M059J (cell line): ENCODE measurements at regions not wholly inside any gene's neighbourhood (a gene's known extent, or its start where the extent isn't known, plus 50 kb on each side); places are given as distances from the start of the nearest gene placed in this dataset.
"Not testable (repeated sequence)": the region's sequence is repeated elsewhere in the genome, so short reads cannot be mapped to it uniquely, and the experiment has no call there.

Source experiments
- DNase-seq: peaks from one replicate; pipeline ENCODE4 v3.0.0-alpha.2; 2012; ENCODE audit warnings: low read depth

GRCh38 chr2:58516695-58517094 is 275.6 kb upstream of the FANCL start:
- DNase-seq: no peak

GRCh38 chr2:58515827-58516573 is 274.9 kb upstream of the FANCL start:
- DNase-seq: peak; percentile 5

GRCh38 chr2:58514252-58514651 is 273.1 kb upstream of the FANCL start:
- no peak for DNase-seq

GRCh38 chr2:58512878-58513277 is 271.8 kb upstream of the FANCL start:
- no peak for DNase-seq

GRCh38 chr2:58508006-58508405 is 266.9 kb upstream of the FANCL start:
- DNase-seq: no peak

- DNase-seq: no peak
These were observed 262.8 kb upstream of the FANCL start for GRCh38 chr2:58503918-58504317.

- DNase-seq: no peak
These were observed 261.8 kb upstream of the FANCL start for GRCh38 chr2:58502931-58503330.

- DNase-seq: no peak
These were observed 260.4 kb upstream of the FANCL start for GRCh38 chr2:58501371-58502160.

GRCh38 chr2:58497168-58497567 is 256.0 kb upstream of the FANCL start:
- no peak for DNase-seq

GRCh38 chr2:58495806-58496205 is 254.7 kb upstream of the FANCL start:
- no peak for DNase-seq

GRCh38 chr2:58494071-58494501 is 253.0 kb upstream of the FANCL start:
- no peak for DNase-seq

GRCh38 chr2:58484629-58485028 is 243.5 kb upstream of the FANCL start:
- DNase-seq: no peak

GRCh38 chr2:58484221-58484620 is 243.1 kb upstream of the FANCL start:
- peak; percentile 87 for DNase-seq

GRCh38 chr2:58483307-58483706 is 242.2 kb upstream of the FANCL start:
- DNase-seq: no peak

- no peak for DNase-seq
These were observed 240.5 kb upstream of the FANCL start for GRCh38 chr2:58481670-58482069.

- no peak for DNase-seq
These were observed 239.0 kb upstream of the FANCL start for GRCh38 chr2:58480141-58480540.

- DNase-seq: peak; percentile 21
These were observed 238.5 kb upstream of the FANCL start for GRCh38 chr2:58479535-58480140.

GRCh38 chr2:58476556-58476955 is 235.4 kb upstream of the FANCL start:
- no peak for DNase-seq

GRCh38 chr2:58475756-58476155 is 234.6 kb upstream of the FANCL start:
- no peak for DNase-seq

- no peak for DNase-seq
These were observed 232.0 kb upstream of the FANCL start for GRCh38 chr2:58473165-58473564.

- DNase-seq: no peak
These were observed 225.7 kb upstream of the FANCL start for GRCh38 chr2:58466804-58467203.

GRCh38 chr2:58466021-58466420 is 224.9 kb upstream of the FANCL start:
- not testable (repeated sequence) for DNase-seq

GRCh38 chr2:58460670-58461069 is 219.5 kb upstream of the FANCL start:
- DNase-seq: no peak
